NT2/D1 (cell line): ENCODE measurements at regions not wholly inside any gene's neighbourhood (a gene's known extent, or its start where the extent isn't known, plus 50 kb on each side); places are given as distances from the start of the nearest gene placed in this dataset.
"Not testable (repeated sequence)": the region's sequence is repeated elsewhere in the genome, so short reads cannot be mapped to it uniquely, and the experiment has no call there.

Experiments used
- DNase-seq: peaks from one replicate; pipeline ENCODE4 v3.0.0-alpha.2; 2011; ENCODE audit warnings: low read depth, low spot score
- H3K27me3 ChIP-seq: 2 replicates; pipeline ENCODE4 v1.6.0; 2011; ENCODE audit warnings: mild to moderate bottlenecking; ENCODE audit not compliant: insufficient read length, insufficient read depth
- H3K36me3 ChIP-seq: 2 replicates; pipeline ENCODE4 v1.6.1; 2011; ENCODE audit warnings: mild to moderate bottlenecking, low read length, mixed read lengths; ENCODE audit not compliant: insufficient read depth, insufficient read length
- H3K4me1 ChIP-seq: 2 replicates; pipeline ENCODE4 v1.5.1; 2011; ENCODE audit not compliant: insufficient read depth, insufficient read length
- H3K4me3 ChIP-seq: 2 replicates; pipeline ENCODE4 v1.5.1; 2011; ENCODE audit warnings: low read depth; ENCODE audit not compliant: insufficient read length
- H3K9ac ChIP-seq: 2 replicates; pipeline ENCODE4 v1.6.0; 2011; ENCODE audit warnings: low read depth; ENCODE audit not compliant: insufficient read length
- H3K9me3 ChIP-seq: 2 replicates; pipeline ENCODE4 v1.5.1; 2011; ENCODE audit warnings: mild to moderate bottlenecking, low read length; ENCODE audit not compliant: insufficient read depth
- SUZ12 ChIP-seq: IDR thresholded peaks from 2 replicates; pipeline ENCODE4 v1.6.1; 2011; ENCODE audit not compliant: insufficient read length, insufficient read depth; ENCODE audit errors: extremely low read depth
- YY1 ChIP-seq: IDR thresholded peaks from 2 replicates; pipeline ENCODE4 v1.6.1; 2011; ENCODE audit not compliant: insufficient read length, insufficient read depth
- ZNF274 ChIP-seq: IDR thresholded peaks from 2 replicates; pipeline ENCODE4 v1.6.1; 2011; ENCODE audit warnings: mild to moderate bottlenecking, low read depth, low read length

DNA sequence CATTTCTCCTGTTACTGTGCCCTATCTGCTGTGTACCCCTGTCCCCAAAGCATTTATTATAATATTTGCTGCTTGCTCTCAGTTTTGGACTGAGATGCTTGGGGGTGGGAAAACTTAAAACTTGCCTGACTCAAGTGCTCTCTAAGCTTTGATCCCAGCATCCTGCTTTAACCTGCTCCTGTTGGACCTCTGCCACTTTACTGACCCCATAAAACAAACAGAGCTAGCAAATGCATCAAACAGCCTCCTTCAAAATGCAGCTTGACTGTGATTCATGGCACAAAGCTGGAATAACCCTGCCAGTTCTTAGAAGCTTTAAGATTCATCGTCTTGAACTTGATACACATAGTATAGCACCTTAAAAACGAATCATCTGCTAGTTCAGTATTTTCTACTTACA lies 212.5 kb downstream of the DEPDC1B start:
- no peak for TF ChIP-seq ZNF274
- no peak for TF ChIP-seq YY1
- no peak for TF ChIP-seq SUZ12
- no peak for DNase-seq
- Histone ChIP-seq H3K4me1 (no peaks in the 10 kb centered on the region), H3K9me3 (no peaks in the 10 kb centered on the region), H3K27me3 (no peaks in the 10 kb centered on the region), H3K4me3 (no peak overlapping the region), H3K9ac (no peak overlapping the region), H3K36me3 (no peaks in the 10 kb centered on the region)

- Histone ChIP-seq H3K36me3 (no peaks in the 10 kb centered on the region), H3K4me3 (no peak overlapping the region), H3K9ac (no peak overlapping the region), H3K9me3 (no peaks in the 10 kb centered on the region), H3K27me3 (no peaks in the 10 kb centered on the region), H3K4me1 (no peaks in the 10 kb centered on the region)
- DNase-seq = no peak
- TF ChIP-seq YY1 = no peak
- TF ChIP-seq ZNF274 = no peak
- no peak for TF ChIP-seq SUZ12
Observed at GRCh38 chr5:60485361-60485760, 214.6 kb downstream of the DEPDC1B start.

DNA sequence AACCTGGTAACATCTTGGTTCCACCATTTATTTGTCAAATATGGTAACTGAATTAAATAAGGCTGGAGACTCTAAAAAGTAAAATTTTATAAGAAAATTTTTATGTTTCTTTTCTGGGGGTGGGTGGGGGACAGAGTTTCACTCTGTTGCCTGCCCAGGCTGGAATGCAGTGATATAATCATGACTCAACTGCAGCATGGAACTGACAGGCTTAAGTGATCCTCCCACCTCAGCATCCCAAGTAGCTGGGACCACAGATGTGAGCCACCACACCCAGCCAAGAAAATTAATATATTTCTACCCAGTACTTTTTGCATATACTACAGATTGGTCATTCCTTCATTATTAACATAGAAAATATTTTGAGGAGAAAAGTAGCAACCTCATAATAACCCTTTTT lies 216.9 kb downstream of the DEPDC1B start:
- no peak for DNase-seq
- H3K9me3 ChIP-seq = no peaks in the 10 kb centered on the region
- H3K9ac ChIP-seq = no peak overlapping the region
- TF ChIP-seq SUZ12 = no peak
- TF ChIP-seq YY1 = no peak
- no peak for TF ChIP-seq ZNF274
- H3K36me3 ChIP-seq = no peaks in the 10 kb centered on the region
- H3K4me3 ChIP-seq = no peak overlapping the region
- no peaks in the 10 kb centered on the region for H3K27me3 ChIP-seq
- H3K4me1 ChIP-seq = no peaks in the 10 kb centered on the region

DNA sequence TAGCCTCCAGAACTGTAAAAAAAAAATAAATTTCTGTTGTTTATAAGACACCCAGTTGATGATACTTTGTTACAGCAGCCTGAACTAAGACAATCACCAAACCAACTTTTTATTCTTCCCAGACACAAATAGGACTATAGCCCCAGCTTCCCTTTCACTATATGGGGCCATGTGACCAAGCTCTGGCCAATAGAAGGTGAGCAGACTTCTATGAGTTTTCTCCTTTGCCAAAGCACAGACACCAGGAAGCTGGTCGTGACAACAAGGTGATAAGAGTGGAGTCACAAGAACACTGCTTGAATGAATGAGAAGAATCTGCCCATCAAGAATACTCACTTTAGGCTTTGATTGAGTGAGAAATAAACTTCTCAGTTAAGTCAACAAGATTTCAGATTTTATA lies 217.7 kb downstream of the DEPDC1B start:
- Histone ChIP-seq H3K9me3 (no peaks in the 10 kb centered on the region), H3K4me3 (no peak overlapping the region), H3K36me3 (no peaks in the 10 kb centered on the region), H3K9ac (no peak overlapping the region), H3K27me3 (no peaks in the 10 kb centered on the region), H3K4me1 (no peaks in the 10 kb centered on the region)
- no peak for TF ChIP-seq YY1
- TF ChIP-seq SUZ12 = no peak
- no peak for TF ChIP-seq ZNF274
- DNase-seq = no peak

GRCh38 chr5:60479542-60479941 lies 220.4 kb downstream of the DEPDC1B start:
- no peaks in the 10 kb centered on the region for H3K9me3 ChIP-seq
- no peak for TF ChIP-seq SUZ12
- no peak for TF ChIP-seq ZNF274
- no peak for TF ChIP-seq YY1
- H3K27me3 ChIP-seq = no peaks in the 10 kb centered on the region
- H3K4me3 ChIP-seq = no peak overlapping the region
- no peak for DNase-seq
- no peak overlapping the region for H3K9ac ChIP-seq
- H3K36me3 ChIP-seq = no peaks in the 10 kb centered on the region
- H3K4me1 ChIP-seq = no peaks in the 10 kb centered on the region

- TF ChIP-seq ZNF274 = no peak
- no peak for TF ChIP-seq YY1
- TF ChIP-seq SUZ12 = no peak
- DNase-seq = no peak
- H3K4me3 ChIP-seq = no peak overlapping the region
- no peaks in the 10 kb centered on the region for H3K4me1 ChIP-seq
- H3K27me3 ChIP-seq = no peaks in the 10 kb centered on the region
- H3K9ac ChIP-seq = no peak overlapping the region
- H3K36me3 ChIP-seq = no peaks in the 10 kb centered on the region
- H3K9me3 ChIP-seq = no peaks in the 10 kb centered on the region
Observed at GRCh38 chr5:60477849-60478248, 222.1 kb downstream of the DEPDC1B start.

DNA sequence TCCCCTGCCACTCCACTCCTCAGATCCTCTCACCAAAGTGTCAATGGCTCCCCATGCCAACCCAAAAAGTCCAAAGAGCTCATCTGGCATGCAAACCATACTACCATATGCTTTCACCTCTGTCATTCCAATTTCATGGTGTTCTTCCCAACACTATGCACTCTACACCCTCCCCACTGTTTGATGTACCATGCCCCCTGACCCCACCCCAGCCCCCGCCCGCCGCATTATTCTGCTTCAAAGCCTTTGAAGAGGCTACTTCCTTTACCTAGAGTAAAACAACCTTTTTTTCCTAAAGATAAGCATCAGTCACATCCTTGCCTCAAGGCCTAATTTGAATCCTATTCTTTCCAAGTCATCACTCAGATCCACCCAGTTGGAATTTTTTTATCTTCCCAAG lies 226.3 kb downstream of the DEPDC1B start:
- Histone ChIP-seq H3K36me3 (no peaks in the 10 kb centered on the region), H3K4me1 (no peaks in the 10 kb centered on the region), H3K9me3 (peaks cover 6% of the 10 kb centered on the region; the same call in 1 of the 2 replicates), H3K27me3 (no peaks in the 10 kb centered on the region), H3K4me3 (no peak overlapping the region), H3K9ac (no peak overlapping the region)
- DNase-seq = no peak
- no peak for TF ChIP-seq YY1
- no peak for TF ChIP-seq ZNF274
- TF ChIP-seq SUZ12 = no peak

DNA sequence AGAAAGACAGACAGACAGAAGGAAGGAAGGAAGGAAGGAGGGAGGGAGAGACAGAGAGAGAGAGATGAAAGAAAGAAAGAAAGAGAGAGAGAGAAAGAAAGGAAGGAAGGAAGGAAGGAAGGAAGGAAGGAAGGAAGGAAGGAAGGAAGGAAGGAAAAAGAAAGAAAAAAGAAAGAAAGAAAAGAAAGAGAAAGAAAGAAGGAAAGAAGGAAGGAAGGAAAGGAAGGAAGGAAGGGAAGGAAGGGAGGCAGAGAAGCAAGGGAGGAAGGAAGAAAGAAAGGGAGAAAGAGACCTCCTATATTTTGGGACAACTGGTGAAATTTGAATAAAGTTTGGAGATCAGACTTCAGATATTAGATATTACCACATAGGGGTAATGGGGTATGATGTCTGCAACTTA lies 226.9 kb downstream of the DEPDC1B start:
- DNase-seq = not testable (repeated sequence)

More for the DNA sequence above, 226.9 kb downstream of the DEPDC1B start:
- H3K27me3 ChIP-seq, H3K9ac ChIP-seq, H3K4me3 ChIP-seq, H3K4me1 ChIP-seq, H3K36me3 ChIP-seq, H3K9me3 ChIP-seq: not testable (repeated sequence)
